ENCODE measurements at regions not wholly inside any gene's neighbourhood (a gene's known extent, or its start where the extent isn't known, plus 50 kb on each side); places are given as distances from the start of the nearest gene placed in this dataset.

- H3K27ac Mint-ChIP-seq = no peak overlapping the region
- no peak overlapping the region for H3K4me3 Mint-ChIP-seq
- DNase-seq (ENCODE audit: extremely low spot score, unreplicated experiment) = no peak
- H3K27me3 Mint-ChIP-seq = no peaks in the 10 kb centered on the region
- no peaks in the 10 kb centered on the region for H3K4me1 Mint-ChIP-seq (ENCODE audit: unreplicated experiment)
- no peaks in the 10 kb centered on the region for H3K36me3 Mint-ChIP-seq
- no peak for TF ChIP-seq CTCF (conservative IDR thresholded peaks at IDR 0.05)
- no peaks in the 10 kb centered on the region for H3K9me3 Mint-ChIP-seq
These were observed 391.0 kb upstream of the SLITRK5 start for GRCh38 chr13:87280139-87280538.

- no peaks in the 10 kb centered on the region for H3K36me3 Mint-ChIP-seq
- no peak overlapping the region for H3K27ac Mint-ChIP-seq
- DNase-seq (ENCODE audit: extremely low spot score, unreplicated experiment) = no peak
- no peaks in the 10 kb centered on the region for H3K27me3 Mint-ChIP-seq
- H3K4me3 Mint-ChIP-seq = no peak overlapping the region
- H3K9me3 Mint-ChIP-seq = no peaks in the 10 kb centered on the region
- no peak for TF ChIP-seq CTCF (conservative IDR thresholded peaks at IDR 0.05)
- no peaks in the 10 kb centered on the region for H3K4me1 Mint-ChIP-seq (ENCODE audit: unreplicated experiment)
These were observed 383.4 kb upstream of the SLITRK5 start for GRCh38 chr13:87287721-87288120.

- Mint-ChIP-seq H3K4me1 (ENCODE audit: unreplicated experiment) (no peaks in the 10 kb centered on the region), H3K9me3 (no peaks in the 10 kb centered on the region), H3K27me3 (no peaks in the 10 kb centered on the region), H3K27ac (no peak overlapping the region), H3K36me3 (no peaks in the 10 kb centered on the region), H3K4me3 (no peak overlapping the region)
- no peak for DNase-seq (ENCODE audit: extremely low spot score, unreplicated experiment)
- TF ChIP-seq CTCF (conservative IDR thresholded peaks at IDR 0.05) = no peak
These were observed 375.5 kb upstream of the SLITRK5 start for GRCh38 chr13:87295636-87296035.

DNA sequence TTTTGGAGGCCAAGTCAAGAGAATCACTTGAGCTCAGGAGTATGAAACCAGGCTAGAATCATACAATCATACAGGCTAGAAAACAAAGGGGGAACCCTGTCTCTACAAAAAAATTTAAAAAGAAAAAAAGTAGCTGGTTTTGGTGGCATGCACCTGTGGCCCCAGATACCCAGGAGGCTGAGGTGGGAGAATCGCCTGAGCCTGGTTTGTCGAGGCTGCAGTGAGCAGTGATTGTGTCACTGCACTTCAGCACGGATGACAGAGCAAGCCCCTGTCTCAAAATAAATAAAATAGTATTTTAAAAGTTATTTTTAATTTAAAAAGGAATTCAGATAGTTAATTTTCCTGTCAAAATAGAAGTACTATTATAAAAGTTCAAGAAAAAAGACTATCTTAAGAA, 369.1 kb upstream of the SLITRK5 start:
- Mint-ChIP-seq H3K36me3 (no peaks in the 10 kb centered on the region), H3K4me1 (ENCODE audit: unreplicated experiment) (no peaks in the 10 kb centered on the region), H3K4me3 (no peak overlapping the region), H3K27me3 (no peaks in the 10 kb centered on the region), H3K27ac (no peak overlapping the region), H3K9me3 (peaks cover 5% of the 10 kb centered on the region)
- DNase-seq (ENCODE audit: extremely low spot score, unreplicated experiment) = no peak
- no peak for TF ChIP-seq CTCF (conservative IDR thresholded peaks at IDR 0.05)

GRCh38 chr13:87302931-87303330, 368.2 kb upstream of the SLITRK5 start:
- no peak for TF ChIP-seq CTCF (conservative IDR thresholded peaks at IDR 0.05)
- Mint-ChIP-seq H3K4me3 (no peak overlapping the region), H3K27ac (no peak overlapping the region), H3K9me3 (peaks cover 5% of the 10 kb centered on the region), H3K36me3 (no peaks in the 10 kb centered on the region), H3K27me3 (no peaks in the 10 kb centered on the region), H3K4me1 (ENCODE audit: unreplicated experiment) (no peaks in the 10 kb centered on the region)
- DNase-seq (ENCODE audit: extremely low spot score, unreplicated experiment) = no peak

GRCh38 chr13:87311165-87311564, 360.0 kb upstream of the SLITRK5 start:
- no peaks in the 10 kb centered on the region for H3K4me1 Mint-ChIP-seq (ENCODE audit: unreplicated experiment)
- no peaks in the 10 kb centered on the region for H3K36me3 Mint-ChIP-seq
- no peaks in the 10 kb centered on the region for H3K9me3 Mint-ChIP-seq
- no peak for DNase-seq (ENCODE audit: extremely low spot score, unreplicated experiment)
- H3K4me3 Mint-ChIP-seq = no peak overlapping the region
- no peak for TF ChIP-seq CTCF (conservative IDR thresholded peaks at IDR 0.05)
- H3K27me3 Mint-ChIP-seq = no peaks in the 10 kb centered on the region
- H3K27ac Mint-ChIP-seq = no peak overlapping the region

Measured in type B pancreatic cell (in vitro differentiated cells).